GM12878 (cell line): ENCODE measurements at regions not wholly inside any gene's neighbourhood (a gene's known extent, or its start where the extent isn't known, plus 50 kb on each side); places are given as distances from the start of the nearest gene placed in this dataset.

ENCODE experiments used
- ATAC-seq: fragments of 200-7000 bp; cut with Tn5 transposase; 3 replicates; pipeline ENCODE4 v1.9.1; 2020; ENCODE audit warnings: mild to moderate bottlenecking, moderate library complexity
- BruUV-seq: library from RNA; stranded (reverse); fragments of 400-500 nt; replicated peaks from 2 replicates; lab custom pipeline; 2021; lab: Mats Ljungman, UMichigan
- CTCF ChIA-PET: fragments of 300-600 bp; sonication (Branson Sonifier 250); formaldehyde crosslinking; extraction: SDS; loops from one replicate; lab custom pipeline; 2021; ENCODE audit warnings: inconsistent platforms; lab: Yijun Ruan, JAX
- POLR2A ChIA-PET: fragments of 350-600 bp; formaldehyde crosslinking; extraction: SDS; loops from one replicate; lab custom pipeline; 2021; ENCODE audit warnings: inconsistent platforms; lab: Charles Lee
- RAD21 ChIA-PET: fragments of 300-600 bp; sonication (Branson Sonifier 250); formaldehyde crosslinking; loops from one replicate; lab custom pipeline; 2023; ENCODE audit warnings: antibody characterized with exemption; ENCODE audit not compliant: unreplicated experiment; lab: Charles Lee
- SMC1A ChIA-PET: fragments of 300-600 bp; sonication (Branson Sonifier 250); formaldehyde crosslinking; loops from one replicate; lab custom pipeline; 2023; ENCODE audit not compliant: unreplicated experiment, uncharacterized antibody; lab: Charles Lee
- DNase-seq: peaks from one replicate; pipeline ENCODE4 v3.0.0-alpha.2; 2011; ENCODE audit warnings: low read depth, low spot score
- FAIRE-seq: peaks from 3 replicates; lab custom pipeline; 2011; peaks lifted over from hg19 to GRCh38; lab: Jason Lieb, UNC
- H2AFZ ChIP-seq: 2 replicates; pipeline ENCODE4 v1.6.0; 2011; ENCODE audit warnings: low read depth, low read length, control low read depth; ENCODE audit not compliant: control insufficient read depth
- H3K27ac ChIP-seq: 2 replicates; pipeline ENCODE4 v1.5.1; 2011; ENCODE audit warnings: control low read depth; ENCODE audit not compliant: control insufficient read depth, insufficient read depth
- H3K27me3 ChIP-seq, 2 experiments: replicated peaks in 1 of 2; 2 replicates each; pipeline versions ENCODE4 v1.6.0 to v1.6.1; 2011; ENCODE audit warnings: low read length in 1 of 2; ENCODE audit not compliant: control insufficient read depth in 2 of 2, insufficient read depth in 2 of 2
- H3K36me3 ChIP-seq, 2 experiments: 2 replicates each; pipeline ENCODE4 v1.5.1; 2011; ENCODE audit warnings: low read length in 1 of 2; ENCODE audit not compliant: control insufficient read depth in 2 of 2, insufficient read depth in 2 of 2
- H3K4me1 ChIP-seq: 2 replicates; pipeline ENCODE4 v1.6.1; 2011; ENCODE audit warnings: mild to moderate bottlenecking, low read length, moderate library complexity, mixed read lengths; ENCODE audit not compliant: control insufficient read depth, insufficient read depth
- H3K4me2 ChIP-seq: 2 replicates; pipeline ENCODE4 v1.6.0; 2011; ENCODE audit warnings: control low read depth; ENCODE audit not compliant: control insufficient read depth, insufficient read depth
- H3K4me3 ChIP-seq: fragments of 200-600 bp; sonication (generic); 2 replicates; pipeline ENCODE4 v1.5.1; 2016
- H3K79me2 ChIP-seq: 2 replicates; pipeline ENCODE4 v1.6.0; 2011; ENCODE audit warnings: low read length; ENCODE audit not compliant: control insufficient read depth, insufficient read depth
- H3K9ac ChIP-seq: 2 replicates; pipeline ENCODE4 v1.8.0; 2011; ENCODE audit warnings: low read length, control low read depth, mixed read lengths; ENCODE audit not compliant: control insufficient read depth, insufficient read depth
- H3K9me3 ChIP-seq: replicated peaks from 3 replicates; pipeline ENCODE4 v1.5.1; 2011; ENCODE audit warnings: mild to moderate bottlenecking, low read length; ENCODE audit not compliant: control insufficient read depth, insufficient read depth
- H4K20me1 ChIP-seq: 2 replicates; pipeline ENCODE4 v1.6.0; 2011; ENCODE audit not compliant: control insufficient read depth, insufficient read depth
- BRCA1 ChIP-seq: IDR thresholded peaks from 2 replicates; pipeline ENCODE4 v1.6.1; 2011; ENCODE audit warnings: low read depth, low read length, improper control_type of control experiment
- CBX3 ChIP-seq: fragments of 200-600 bp; sonication (generic); IDR thresholded peaks from 2 replicates; pipeline ENCODE4 v1.6.1; 2016; ENCODE audit warnings: low read depth, borderline replicate concordance
- EP300 ChIP-seq, 2 experiments: fragments of 150-350 bp in 1 of 2; IDR thresholded peaks; 2 replicates each; pipeline ENCODE4 v1.6.1; 2011 to 2012; ENCODE audit warnings: low read depth in 2 of 2, low read length in 2 of 2, borderline replicate concordance in 1 of 2, improper control_type of control experiment in 1 of 2, inconsistent platforms in 1 of 2; ENCODE audit not compliant: control insufficient read depth in 1 of 2
- HSF1 ChIP-seq: fragments of 150-350 bp; IDR thresholded peaks from 2 replicates; pipeline ENCODE4 v1.6.1; 2014; ENCODE audit warnings: mild to moderate bottlenecking, low read depth, low read length
- PML ChIP-seq: IDR thresholded peaks from 2 replicates; pipeline ENCODE4 v1.6.1; 2012; ENCODE audit warnings: low read length, inconsistent platforms
- RCOR1 ChIP-seq: conservative IDR thresholded peaks from 2 replicates; pipeline ENCODE4 v1.6.1; 2012; ENCODE audit warnings: low read depth, low read length, improper control_type of control experiment
- SKIL ChIP-seq: fragments of 450-650 bp; IDR thresholded peaks from 2 replicates; pipeline ENCODE4 v1.6.1; 2017; ENCODE audit warnings: mild to moderate bottlenecking, low read depth, inconsistent platforms; ENCODE audit not compliant: poor library complexity, severe bottlenecking
- SREBF2 ChIP-seq: IDR thresholded peaks from 2 replicates; pipeline ENCODE4 v1.6.1; 2012; ENCODE audit warnings: mild to moderate bottlenecking, low read length
- SRF ChIP-seq, 2 experiments: IDR thresholded peaks; 2 replicates each; pipeline ENCODE4 v1.6.1; 2011; ENCODE audit warnings: low read depth in 2 of 2, low read length in 2 of 2, mild to moderate bottlenecking in 1 of 2, moderate library complexity in 1 of 2
- USF2 ChIP-seq: IDR thresholded peaks from 2 replicates; pipeline ENCODE4 v1.6.1; 2011; ENCODE audit warnings: low read depth, low read length, improper control_type of control experiment, borderline replicate concordance
- ZBTB33 ChIP-seq: fragments of 450-650 bp; IDR thresholded peaks from 2 replicates; pipeline ENCODE4 v1.6.1; 2017; ENCODE audit warnings: mild to moderate bottlenecking
- ZNF207 ChIP-seq: fragments of 450-650 bp; IDR thresholded peaks from 2 replicates; pipeline ENCODE4 v1.6.1; 2014; ENCODE audit warnings: antibody characterized with exemption, mild to moderate bottlenecking, borderline replicate concordance
- ZNF687 ChIP-seq: fragments of 450-650 bp; IDR thresholded peaks from 2 replicates; pipeline ENCODE4 v1.6.1; 2017; ENCODE audit warnings: mild to moderate bottlenecking, moderate library complexity
- ZSCAN29 ChIP-seq: fragments of 450-650 bp; IDR thresholded peaks from 2 replicates; pipeline ENCODE4 v1.6.1; 2017; ENCODE audit warnings: mild to moderate bottlenecking, moderate library complexity
- WGBS: methylation state at CpG from one replicate; pipeline ENCODE4 v1.1.6; 2016; ENCODE audit warnings: low lambda C conversion rate; ENCODE audit not compliant: insufficient replicate concordance, insufficient coverage; ENCODE audit errors: missing lambda C conversion rate; 5-methylcytosine and 5-hydroxymethylcytosine counted together
- in situ Hi-C: fragments of 300-500 bp; cut with MboI; formaldehyde crosslinking; loops from 9 replicates; pipeline ENCODE4 v1.14.3; 2018; ENCODE audit warnings: mixed read lengths
- intact Hi-C: fragments of 100-400 bp; cut with micrococcal nuclease; formaldehyde crosslinking; loops from one replicate; pipeline ENCODE4 v1.14.2; 2022; ENCODE audit not compliant: unreplicated experiment

- CTCF ChIA-PET: no interaction called here
- H3K4me1 ChIP-seq: no peaks in the 10 kb centered on the region
- no peaks in the 10 kb centered on the region for H3K9me3 ChIP-seq
- 0% methylated on average over 2 of the region's 2 CpGs for WGBS
- intact Hi-C loops (no loop called here), in situ Hi-C loops (no loop called here)
- RAD21 ChIA-PET: no interaction called here
- no peaks in the 10 kb centered on the region for H4K20me1 ChIP-seq
- POLR2A ChIA-PET: no interaction called here
- BruUV-seq: no TSS peak
- no peak overlapping the region for H2AFZ ChIP-seq
- no peak overlapping the region for H3K27ac ChIP-seq
- no peaks in the 10 kb centered on the region for H3K36me3 ChIP-seq
- no peak for ATAC-seq
- SMC1A ChIA-PET: interaction anchor here (2.2 kb wide), 1 partner anchor 9 kb away, joined by 6 read pairs; no protein-coding TSS in a partner anchor
- no peak for FAIRE-seq
- no peak overlapping the region for H3K4me2 ChIP-seq
- H3K4me3 ChIP-seq: no peak overlapping the region
- no peak overlapping the region for H3K9ac ChIP-seq
- H3K79me2 ChIP-seq: no peaks in the 10 kb centered on the region
- H3K27me3 ChIP-seq: no peaks in the 10 kb centered on the region
- no peak for DNase-seq
- TF ChIP-seq ZNF207: no peak
- TF ChIP-seq HSF1: no peak
- no peak for TF ChIP-seq SREBF2
- no peak for TF ChIP-seq CBX3
- no peak for TF ChIP-seq USF2
- no peak for TF ChIP-seq ZSCAN29
- TF ChIP-seq RCOR1: no peak
- no peak for TF ChIP-seq PML
- no peak for TF ChIP-seq ZBTB33
- TF ChIP-seq EP300 (IDR thresholded peaks at IDR 0.05; ENCODE audit: borderline replicate concordance in 1 of 2, control insufficient read depth in 1 of 2, low read depth in 2 of 2, low read length in 2 of 2): no peak
- no peak for TF ChIP-seq BRCA1
- no peak for TF ChIP-seq SRF (IDR thresholded peaks at IDR 0.05; ENCODE audit: low read depth in 2 of 2, low read length in 2 of 2)
- TF ChIP-seq ZNF687: no peak
- TF ChIP-seq SKIL: no peak
These were observed 396.8 kb downstream of the AASDHPPT start for GRCh38 chr11:106474274-106474673.
